Endothelial cell of umbilical vein (primary cell): ENCODE measurements at regions not wholly inside any gene's neighbourhood (a gene's known extent, or its start where the extent isn't known, plus 50 kb on each side); places are given as distances from the start of the nearest gene placed in this dataset.

Source experiments
- CTCF ChIP-seq, 2 donors: IDR thresholded peaks; 1 replicate in 1 of 2; 2 replicates in 1 of 2; pipeline ENCODE4 v1.5.1; 2011; ENCODE audit warnings: low read length in 2 of 2, mild to moderate bottlenecking in 2 of 2, moderate library complexity in 2 of 2, control low read depth in 1 of 2, inconsistent platforms in 1 of 2, low read depth in 1 of 2; ENCODE audit not compliant: insufficient read depth in 1 of 2; ENCODE audit errors: extremely low read depth in 1 of 2
- FOS ChIP-seq: IDR thresholded peaks from 2 replicates; pipeline ENCODE4 v1.6.1; 2011; ENCODE audit warnings: mild to moderate bottlenecking, low read length, moderate library complexity, borderline replicate concordance; ENCODE audit not compliant: insufficient read depth
- POLR2A ChIP-seq: IDR thresholded peaks from 2 replicates; pipeline ENCODE4 v1.6.1; 2012; ENCODE audit warnings: low read depth, mild to moderate bottlenecking, control low read depth, low read length
- POLR2AphosphoS5 ChIP-seq: IDR thresholded peaks from 2 replicates; pipeline ENCODE4 v1.6.1; 2012; ENCODE audit warnings: low read depth, mild to moderate bottlenecking, control low read depth, low read length, moderate library complexity; ENCODE audit not compliant: insufficient read depth

- TF ChIP-seq CTCF (IDR thresholded peaks at IDR 0.05; ENCODE audit: extremely low read depth in 1 of 2, insufficient read depth in 1 of 2, low read depth in 1 of 2, low read length in 2 of 2) (no peak), FOS (no peak), POLR2A (no peak), POLR2AphosphoS5 (no peak)
Measured at GRCh38 chr7:22622116-22622785, 104.7 kb upstream of the IL6 start.
